ENCODE measurements at regions not wholly inside any gene's neighbourhood (a gene's known extent, or its start where the extent isn't known, plus 50 kb on each side); places are given as distances from the start of the nearest gene placed in this dataset.
"Not testable (repeated sequence)": the region's sequence is repeated elsewhere in the genome, so short reads cannot be mapped to it uniquely, and the experiment has no call there.

- Mint-ChIP-seq H3K27ac (no peak overlapping the region), H3K36me3 (ENCODE audit: low read depth) (no peaks in the 10 kb centered on the region), H3K27me3 (ENCODE audit: low read depth) (no peaks in the 10 kb centered on the region), H3K9me3 (no peaks in the 10 kb centered on the region), H3K4me3 (no peak overlapping the region), H3K4me1 (ENCODE audit: low read depth) (no peaks in the 10 kb centered on the region)
These were observed 244.0 kb upstream of the SFSWAP start for GRCh38 chr12:131466932-131467331.

- no peaks in the 10 kb centered on the region for H3K9me3 Mint-ChIP-seq
- H3K4me3 Mint-ChIP-seq: no peak overlapping the region
- no peak overlapping the region for H3K27ac Mint-ChIP-seq
- no peaks in the 10 kb centered on the region for H3K4me1 Mint-ChIP-seq (ENCODE audit: low read depth)
- H3K36me3 Mint-ChIP-seq (ENCODE audit: low read depth): no peaks in the 10 kb centered on the region
- no peaks in the 10 kb centered on the region for H3K27me3 Mint-ChIP-seq (ENCODE audit: low read depth)
These were observed 242.7 kb upstream of the SFSWAP start for GRCh38 chr12:131468206-131468605.

GRCh38 chr12:131469945-131470344, 240.9 kb upstream of the SFSWAP start:
- H3K4me3 Mint-ChIP-seq; H3K27me3 Mint-ChIP-seq (ENCODE audit: low read depth); H3K4me1 Mint-ChIP-seq (ENCODE audit: low read depth); H3K36me3 Mint-ChIP-seq (ENCODE audit: low read depth); H3K27ac Mint-ChIP-seq; H3K9me3 Mint-ChIP-seq: not testable (repeated sequence)

GRCh38 chr12:131471271-131471905, 239.5 kb upstream of the SFSWAP start:
- Mint-ChIP-seq H3K36me3 (ENCODE audit: low read depth) (no peaks in the 10 kb centered on the region), H3K4me1 (ENCODE audit: low read depth) (peaks cover 3% of the 10 kb centered on the region), H3K27ac (no peak overlapping the region), H3K27me3 (ENCODE audit: low read depth) (no peaks in the 10 kb centered on the region), H3K9me3 (no peaks in the 10 kb centered on the region), H3K4me3 (no peak overlapping the region)

- Mint-ChIP-seq H3K9me3 (no peaks in the 10 kb centered on the region), H3K4me1 (ENCODE audit: low read depth) (peaks cover 3% of the 10 kb centered on the region), H3K27me3 (ENCODE audit: low read depth) (no peaks in the 10 kb centered on the region), H3K27ac (no peak overlapping the region), H3K4me3 (no peak overlapping the region), H3K36me3 (ENCODE audit: low read depth) (no peaks in the 10 kb centered on the region)
These were observed 238.8 kb upstream of the SFSWAP start for GRCh38 chr12:131471946-131472732.

- no peak overlapping the region for H3K27ac Mint-ChIP-seq
- H3K27me3 Mint-ChIP-seq (ENCODE audit: low read depth): no peaks in the 10 kb centered on the region
- no peaks in the 10 kb centered on the region for H3K9me3 Mint-ChIP-seq
- H3K4me1 Mint-ChIP-seq (ENCODE audit: low read depth): peaks cover 3% of the 10 kb centered on the region
- no peak overlapping the region for H3K4me3 Mint-ChIP-seq
- H3K36me3 Mint-ChIP-seq (ENCODE audit: low read depth): no peaks in the 10 kb centered on the region
These were observed 237.6 kb upstream of the SFSWAP start for GRCh38 chr12:131473261-131473660.

GRCh38 chr12:131473741-131474709, 236.9 kb upstream of the SFSWAP start:
- no peaks in the 10 kb centered on the region for H3K27me3 Mint-ChIP-seq (ENCODE audit: low read depth)
- no peaks in the 10 kb centered on the region for H3K36me3 Mint-ChIP-seq (ENCODE audit: low read depth)
- H3K4me3 Mint-ChIP-seq: no peak overlapping the region
- H3K27ac Mint-ChIP-seq: no peak overlapping the region
- peaks cover 3% of the 10 kb centered on the region for H3K4me1 Mint-ChIP-seq (ENCODE audit: low read depth)
- no peaks in the 10 kb centered on the region for H3K9me3 Mint-ChIP-seq

- not testable (repeated sequence) for H3K27me3 Mint-ChIP-seq (ENCODE audit: low read depth); H3K9me3 Mint-ChIP-seq; H3K27ac Mint-ChIP-seq; H3K4me3 Mint-ChIP-seq; H3K36me3 Mint-ChIP-seq (ENCODE audit: low read depth); H3K4me1 Mint-ChIP-seq (ENCODE audit: low read depth)
These were observed 235.9 kb upstream of the SFSWAP start for GRCh38 chr12:131475012-131475411.

GRCh38 chr12:131477613-131478012, 233.3 kb upstream of the SFSWAP start:
- no peak overlapping the region for H3K27ac Mint-ChIP-seq
- no peaks in the 10 kb centered on the region for H3K27me3 Mint-ChIP-seq (ENCODE audit: low read depth)
- peaks cover 3% of the 10 kb centered on the region for H3K4me1 Mint-ChIP-seq (ENCODE audit: low read depth)
- H3K9me3 Mint-ChIP-seq: no peaks in the 10 kb centered on the region
- no peaks in the 10 kb centered on the region for H3K36me3 Mint-ChIP-seq (ENCODE audit: low read depth)
- H3K4me3 Mint-ChIP-seq: no peak overlapping the region

GRCh38 chr12:131478468-131478867, 232.4 kb upstream of the SFSWAP start:
- Mint-ChIP-seq H3K27ac (no peak overlapping the region), H3K4me1 (ENCODE audit: low read depth) (peaks cover 3% of the 10 kb centered on the region), H3K4me3 (no peak overlapping the region), H3K27me3 (ENCODE audit: low read depth) (no peaks in the 10 kb centered on the region), H3K36me3 (ENCODE audit: low read depth) (no peaks in the 10 kb centered on the region), H3K9me3 (no peaks in the 10 kb centered on the region)

GRCh38 chr12:131482199-131482598, 228.7 kb upstream of the SFSWAP start:
- H3K4me1 Mint-ChIP-seq (ENCODE audit: low read depth): no peaks in the 10 kb centered on the region
- H3K36me3 Mint-ChIP-seq (ENCODE audit: low read depth): no peaks in the 10 kb centered on the region
- H3K4me3 Mint-ChIP-seq: no peak overlapping the region
- no peaks in the 10 kb centered on the region for H3K9me3 Mint-ChIP-seq
- H3K27me3 Mint-ChIP-seq (ENCODE audit: low read depth): no peaks in the 10 kb centered on the region
- no peak overlapping the region for H3K27ac Mint-ChIP-seq

- no peaks in the 10 kb centered on the region for H3K27me3 Mint-ChIP-seq (ENCODE audit: low read depth)
- H3K9me3 Mint-ChIP-seq: no peaks in the 10 kb centered on the region
- H3K4me3 Mint-ChIP-seq: no peak overlapping the region
- H3K27ac Mint-ChIP-seq: no peak overlapping the region
- H3K4me1 Mint-ChIP-seq (ENCODE audit: low read depth): no peaks in the 10 kb centered on the region
- no peaks in the 10 kb centered on the region for H3K36me3 Mint-ChIP-seq (ENCODE audit: low read depth)
These were observed 228.2 kb upstream of the SFSWAP start for GRCh38 chr12:131482686-131483085.

- no peaks in the 10 kb centered on the region for H3K27me3 Mint-ChIP-seq (ENCODE audit: low read depth)
- peaks cover 2% of the 10 kb centered on the region for H3K4me1 Mint-ChIP-seq (ENCODE audit: low read depth)
- H3K4me3 Mint-ChIP-seq: no peak overlapping the region
- no peak overlapping the region for H3K27ac Mint-ChIP-seq
- H3K36me3 Mint-ChIP-seq (ENCODE audit: low read depth): no peaks in the 10 kb centered on the region
- H3K9me3 Mint-ChIP-seq: no peaks in the 10 kb centered on the region
These were observed 224.2 kb upstream of the SFSWAP start for GRCh38 chr12:131486451-131487230.

Measured in T-helper 1 cell treated with Interleukin-12 subunit alpha and Interleukin-12 subunit beta and Interleukin-4 antibody, amounts not matched to agents 30 μg/mL and 1 μg/mL, for 36 hours (primary cell).